ENCODE measurements at regions not wholly inside any gene's neighbourhood (a gene's known extent, or its start where the extent isn't known, plus 50 kb on each side); places are given as distances from the start of the nearest gene placed in this dataset.
"Not testable (repeated sequence)": the region's sequence is repeated elsewhere in the genome, so short reads cannot be mapped to it uniquely, and the experiment has no call there.

DNA sequence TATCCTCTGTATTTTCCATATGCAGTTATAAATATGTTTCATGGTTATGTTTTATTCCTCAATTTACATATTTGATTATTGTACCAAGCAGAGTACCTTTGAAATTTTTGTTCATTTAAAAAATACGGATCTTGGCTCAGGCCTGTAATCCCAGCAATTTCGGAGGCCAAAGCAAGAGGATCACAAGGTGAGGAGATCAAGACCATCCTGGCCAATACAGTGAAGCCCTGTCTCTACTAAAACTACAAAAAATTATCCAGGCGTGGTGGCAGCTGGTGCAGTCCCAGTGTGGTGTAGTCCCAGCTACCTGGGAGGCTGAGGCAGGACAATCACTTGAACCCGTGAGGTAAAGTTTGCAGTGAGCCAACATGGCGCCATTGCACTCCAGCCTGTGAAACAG lies 251.2 kb upstream of the TPTE start:
- H3K27ac ChIP-seq (ENCODE audit: low read depth, low read length); H3K56ac ChIP-seq (ENCODE audit: low read length); H3K23ac ChIP-seq (ENCODE audit: low read length); H4K5ac ChIP-seq (ENCODE audit: low read length); H4K8ac ChIP-seq (ENCODE audit: low read depth, low read length); H3K9ac ChIP-seq (ENCODE audit: low read length); H3K18ac ChIP-seq (ENCODE audit: low read length); H2BK15ac ChIP-seq (replicated peaks; ENCODE audit: low read depth); H3K4me3 ChIP-seq (ENCODE audit: low read length); H2BK5ac ChIP-seq (ENCODE audit: low read length); H3K4me1 ChIP-seq (ENCODE audit: control insufficient read depth, low read depth, low read length); H3K79me1 ChIP-seq (ENCODE audit: low read length); H2AK5ac ChIP-seq (ENCODE audit: low read length); H3K79me2 ChIP-seq (ENCODE audit: control insufficient read depth, insufficient read depth, low read length); H3K4me2 ChIP-seq (ENCODE audit: low read length); H3K27me3 ChIP-seq (ENCODE audit: insufficient read depth, low read length, poor library complexity); H2BK120ac ChIP-seq (ENCODE audit: low read depth, low read length); H3K4ac ChIP-seq (ENCODE audit: low read depth, low read length); H3K36me3 ChIP-seq (ENCODE audit: control insufficient read depth, insufficient read depth, low read length): not testable (repeated sequence)
- peak; percentile 80 for DNase-seq
- WGBS (ENCODE audit: extremely low coverage, insufficient coverage, low lambda C conversion rate): no CpG with 5 or more reads among the region's 5 CpGs

DNA sequence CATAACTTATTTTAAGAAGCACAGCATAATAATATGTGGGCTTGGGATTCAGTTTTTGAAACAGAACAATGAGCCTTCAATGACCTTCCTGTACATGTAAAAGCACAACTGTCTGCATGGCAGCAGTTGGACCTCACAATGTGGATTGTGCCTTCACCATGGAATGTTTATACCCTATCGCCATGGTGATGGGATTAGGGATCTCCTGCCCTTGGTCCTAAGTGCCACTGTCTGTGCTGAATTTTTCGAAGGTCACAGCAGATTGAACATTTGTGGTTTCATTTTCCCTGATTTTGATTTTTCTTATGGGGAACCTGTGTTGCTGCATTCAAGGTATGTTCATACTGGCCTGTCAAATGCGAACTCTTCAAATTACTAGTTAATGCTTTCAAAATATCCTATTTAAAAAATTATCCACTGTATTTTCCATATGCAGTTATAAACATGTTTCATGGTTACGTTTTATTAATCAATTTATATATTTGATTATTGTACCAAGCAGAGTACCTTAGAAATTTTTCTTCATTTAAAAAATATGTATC lies 249.6 kb upstream of the TPTE start:
- not testable (repeated sequence) for H2BK15ac ChIP-seq (replicated peaks; ENCODE audit: low read depth); H3K4me2 ChIP-seq (ENCODE audit: low read length); H3K4ac ChIP-seq (ENCODE audit: low read depth, low read length); H3K4me1 ChIP-seq (ENCODE audit: control insufficient read depth, low read depth, low read length); H3K9ac ChIP-seq (ENCODE audit: low read length); H3K18ac ChIP-seq (ENCODE audit: low read length); H3K79me2 ChIP-seq (ENCODE audit: control insufficient read depth, insufficient read depth, low read length); H2BK120ac ChIP-seq (ENCODE audit: low read depth, low read length); H4K5ac ChIP-seq (ENCODE audit: low read length); H3K79me1 ChIP-seq (ENCODE audit: low read length); H3K36me3 ChIP-seq (ENCODE audit: control insufficient read depth, insufficient read depth, low read length); H3K56ac ChIP-seq (ENCODE audit: low read length); H4K8ac ChIP-seq (ENCODE audit: low read depth, low read length); H3K27me3 ChIP-seq (ENCODE audit: insufficient read depth, low read length, poor library complexity); H3K27ac ChIP-seq (ENCODE audit: low read depth, low read length); H2BK5ac ChIP-seq (ENCODE audit: low read length); H2AK5ac ChIP-seq (ENCODE audit: low read length); H3K23ac ChIP-seq (ENCODE audit: low read length)
- 63% methylated on average over 2 of the region's 4 CpGs for WGBS (ENCODE audit: extremely low coverage, insufficient coverage, low lambda C conversion rate)
- H3K4me3 ChIP-seq (ENCODE audit: low read length): peak overlapping the region; percentile 21
- peak; percentile 32 for DNase-seq

DNA sequence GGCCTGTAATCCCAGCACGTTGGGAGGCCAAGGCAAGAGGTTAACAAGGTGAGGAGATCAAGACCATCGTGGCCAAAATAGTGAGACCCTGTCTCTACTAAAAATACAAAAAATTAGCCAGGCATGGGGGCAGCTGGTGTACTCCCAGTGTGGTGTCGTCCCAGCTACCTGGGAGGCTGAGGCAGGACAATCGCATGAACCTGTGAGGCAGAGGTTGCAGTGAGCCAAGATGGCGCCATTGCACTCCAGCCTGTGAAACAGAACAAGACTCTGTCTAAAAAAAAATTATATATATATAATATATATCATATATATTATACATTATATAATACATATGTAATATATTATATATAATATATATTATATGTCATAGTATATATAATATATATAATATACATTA lies 249.2 kb upstream of the TPTE start:
- Histone ChIP-seq H2AK5ac (ENCODE audit: low read length) (no peak overlapping the region), H4K5ac (ENCODE audit: low read length) (no peak overlapping the region), H3K56ac (ENCODE audit: low read length) (no peak overlapping the region), H3K4me2 (ENCODE audit: low read length) (no peak overlapping the region), H3K79me2 (ENCODE audit: control insufficient read depth, insufficient read depth, low read length) (no peaks in the 10 kb centered on the region), H4K8ac (ENCODE audit: low read depth, low read length) (no peak overlapping the region), H3K4me1 (ENCODE audit: control insufficient read depth, low read depth, low read length) (no peaks in the 10 kb centered on the region), H3K4ac (ENCODE audit: low read depth, low read length) (no peak overlapping the region), H2BK15ac (replicated peaks; ENCODE audit: low read depth) (no peak overlapping the region), H3K27me3 (ENCODE audit: insufficient read depth, low read length, poor library complexity) (no peaks in the 10 kb centered on the region), H2BK5ac (ENCODE audit: low read length) (no peak overlapping the region), H3K4me3 (ENCODE audit: low read length) (no peak overlapping the region), H3K27ac (ENCODE audit: low read depth, low read length) (no peak overlapping the region), H3K23ac (ENCODE audit: low read length) (no peak overlapping the region), H3K79me1 (ENCODE audit: low read length) (no peaks in the 10 kb centered on the region), H3K36me3 (ENCODE audit: control insufficient read depth, insufficient read depth, low read length) (no peaks in the 10 kb centered on the region), H3K18ac (ENCODE audit: low read length) (no peak overlapping the region), H2BK120ac (ENCODE audit: low read depth, low read length) (no peak overlapping the region), H3K9ac (ENCODE audit: low read length) (no peak overlapping the region)
- DNase-seq: peak; percentile 53
- no CpG with 5 or more reads among the region's 5 CpGs for WGBS (ENCODE audit: extremely low coverage, insufficient coverage, low lambda C conversion rate)

DNA sequence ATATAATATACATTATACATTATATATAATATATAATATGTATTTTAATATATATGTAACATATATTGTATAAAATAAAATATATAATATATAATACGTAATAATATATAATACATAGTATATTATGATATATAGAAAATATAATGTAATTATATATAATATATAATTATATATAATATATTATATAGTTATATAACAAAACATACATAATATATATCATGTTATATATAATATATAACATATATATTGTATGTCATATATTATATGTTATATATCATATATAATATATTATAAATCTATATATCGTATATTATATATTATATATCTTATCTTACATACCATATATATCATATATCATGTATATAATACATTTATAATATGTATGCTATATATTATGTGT lies 248.2 kb upstream of the TPTE start:
- no peak overlapping the region for H2BK15ac ChIP-seq (replicated peaks; ENCODE audit: low read depth)
- H3K18ac ChIP-seq (ENCODE audit: low read length): no peak overlapping the region
- H3K4me2 ChIP-seq (ENCODE audit: low read length): no peak overlapping the region
- no peaks in the 10 kb centered on the region for H3K36me3 ChIP-seq (ENCODE audit: control insufficient read depth, insufficient read depth, low read length)
- no peak overlapping the region for H4K8ac ChIP-seq (ENCODE audit: low read depth, low read length)
- no peak overlapping the region for H3K27ac ChIP-seq (ENCODE audit: low read depth, low read length)
- H2AK5ac ChIP-seq (ENCODE audit: low read length): no peak overlapping the region
- DNase-seq: peak; percentile 10
- no peak overlapping the region for H3K4me3 ChIP-seq (ENCODE audit: low read length)
- H2BK5ac ChIP-seq (ENCODE audit: low read length): no peak overlapping the region
- H3K27me3 ChIP-seq (ENCODE audit: insufficient read depth, low read length, poor library complexity): no peaks in the 10 kb centered on the region
- H4K5ac ChIP-seq (ENCODE audit: low read length): no peak overlapping the region
- no peak overlapping the region for H3K23ac ChIP-seq (ENCODE audit: low read length)
- no peaks in the 10 kb centered on the region for H3K4me1 ChIP-seq (ENCODE audit: control insufficient read depth, low read depth, low read length)
- H2BK120ac ChIP-seq (ENCODE audit: low read depth, low read length): no peak overlapping the region
- WGBS (ENCODE audit: extremely low coverage, insufficient coverage, low lambda C conversion rate): no CpG with 5 or more reads among the region's 2 CpGs
- no peak overlapping the region for H3K9ac ChIP-seq (ENCODE audit: low read length)
- no peaks in the 10 kb centered on the region for H3K79me1 ChIP-seq (ENCODE audit: low read length)
- no peaks in the 10 kb centered on the region for H3K79me2 ChIP-seq (ENCODE audit: control insufficient read depth, insufficient read depth, low read length)
- H3K56ac ChIP-seq (ENCODE audit: low read length): no peak overlapping the region
- H3K4ac ChIP-seq (ENCODE audit: low read depth, low read length): no peak overlapping the region

DNA sequence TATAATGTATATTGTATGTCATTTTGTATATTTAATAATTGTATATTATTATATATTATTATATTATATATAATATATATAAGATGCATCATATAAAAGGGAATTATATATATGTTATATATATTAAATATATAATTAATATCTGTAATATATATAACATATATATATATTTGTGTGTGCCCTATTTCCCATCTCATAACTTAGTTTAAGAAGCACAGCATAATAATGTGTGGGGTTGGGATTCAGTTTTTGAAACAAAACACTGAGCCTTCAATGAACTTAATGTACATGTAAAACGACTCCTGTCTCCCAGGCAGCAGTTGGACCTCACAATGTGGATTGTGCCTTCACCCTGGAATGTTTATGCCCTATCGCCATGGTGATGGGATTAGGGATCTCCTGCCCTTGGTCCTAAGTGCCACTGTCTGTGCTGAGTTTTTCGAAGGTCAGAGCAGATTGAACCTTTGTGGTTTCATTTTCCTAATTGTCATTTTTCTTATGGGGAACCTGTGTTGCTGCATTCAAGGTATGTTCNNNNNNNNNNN lies 247.5 kb upstream of the TPTE start:
- H3K4me3 ChIP-seq (ENCODE audit: low read length): not testable (repeated sequence)

More for the DNA sequence above, 247.5 kb upstream of the TPTE start:
- not testable (repeated sequence) for H3K23ac ChIP-seq (ENCODE audit: low read length); H3K4me1 ChIP-seq (ENCODE audit: control insufficient read depth, low read depth, low read length); H3K4me2 ChIP-seq (ENCODE audit: low read length); H2BK120ac ChIP-seq (ENCODE audit: low read depth, low read length); H4K8ac ChIP-seq (ENCODE audit: low read depth, low read length); H3K27ac ChIP-seq (ENCODE audit: low read depth, low read length); H4K5ac ChIP-seq (ENCODE audit: low read length); H3K79me2 ChIP-seq (ENCODE audit: control insufficient read depth, insufficient read depth, low read length); H3K79me1 ChIP-seq (ENCODE audit: low read length); H2BK15ac ChIP-seq (replicated peaks; ENCODE audit: low read depth); H3K18ac ChIP-seq (ENCODE audit: low read length); H2BK5ac ChIP-seq (ENCODE audit: low read length); H3K9ac ChIP-seq (ENCODE audit: low read length); H3K36me3 ChIP-seq (ENCODE audit: control insufficient read depth, insufficient read depth, low read length); H3K4ac ChIP-seq (ENCODE audit: low read depth, low read length); H3K27me3 ChIP-seq (ENCODE audit: insufficient read depth, low read length, poor library complexity); H3K56ac ChIP-seq (ENCODE audit: low read length); H2AK5ac ChIP-seq (ENCODE audit: low read length)
- WGBS (ENCODE audit: extremely low coverage, insufficient coverage, low lambda C conversion rate): no CpG with 5 or more reads among the region's 3 CpGs
- peak; percentile 42 for DNase-seq
